IPS-NIHi7 (cell line): ENCODE measurements at regions not wholly inside any gene's neighbourhood (a gene's known extent, or its start where the extent isn't known, plus 50 kb on each side); places are given as distances from the start of the nearest gene placed in this dataset.

Experiments used
- DNase-seq: peaks from one replicate; pipeline ENCODE4 v3.0.0; 2012; ENCODE audit warnings: mixed read lengths; ENCODE audit errors: extremely low spot score

DNA sequence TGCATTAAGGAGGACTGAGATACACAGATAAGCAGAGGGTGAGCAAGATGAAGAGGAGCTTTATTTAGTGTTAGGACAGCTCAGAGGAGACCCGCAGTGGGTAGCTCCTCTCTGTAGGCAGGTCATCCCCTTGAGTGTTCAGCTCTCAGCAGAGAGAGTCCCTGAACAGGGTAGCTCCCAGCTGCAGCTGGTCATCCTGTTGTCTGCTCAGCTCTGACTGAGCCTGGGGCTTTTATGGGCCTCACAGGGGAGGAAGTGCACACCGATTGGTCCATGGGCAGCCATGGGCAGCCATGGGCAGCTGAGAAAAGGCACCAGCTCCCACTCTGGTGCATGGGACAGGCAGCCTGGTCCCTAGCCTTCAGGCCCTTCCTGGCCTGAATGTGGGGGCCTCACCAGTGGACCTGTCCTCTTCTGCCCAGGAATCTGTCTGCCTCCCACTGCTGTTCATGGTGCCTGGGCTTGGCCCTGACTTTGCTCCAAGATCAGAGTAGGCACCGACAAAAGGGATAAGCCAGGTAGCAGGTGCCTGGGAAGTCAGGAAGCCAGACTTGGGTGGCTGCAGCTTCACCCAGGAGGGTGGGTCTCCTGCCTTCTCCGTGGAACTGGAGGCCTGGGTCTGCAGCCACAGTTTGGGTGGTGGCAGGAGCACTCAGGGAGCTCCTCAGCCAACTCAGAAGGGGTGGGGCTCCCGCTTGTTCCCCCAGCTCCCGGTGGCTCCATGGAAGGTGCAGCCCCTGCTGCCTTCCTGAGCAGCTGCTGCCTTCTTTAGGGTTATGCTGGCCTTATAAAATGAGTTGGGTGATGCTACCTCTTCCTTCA, 54.7 kb downstream of the MYEOV start:
- no peak for DNase-seq

GRCh38 chr11:69350040-69350439, 56.1 kb downstream of the MYEOV start:
- DNase-seq = no peak

GRCh38 chr11:69350596-69350995, 56.6 kb downstream of the MYEOV start:
- no peak for DNase-seq

DNA sequence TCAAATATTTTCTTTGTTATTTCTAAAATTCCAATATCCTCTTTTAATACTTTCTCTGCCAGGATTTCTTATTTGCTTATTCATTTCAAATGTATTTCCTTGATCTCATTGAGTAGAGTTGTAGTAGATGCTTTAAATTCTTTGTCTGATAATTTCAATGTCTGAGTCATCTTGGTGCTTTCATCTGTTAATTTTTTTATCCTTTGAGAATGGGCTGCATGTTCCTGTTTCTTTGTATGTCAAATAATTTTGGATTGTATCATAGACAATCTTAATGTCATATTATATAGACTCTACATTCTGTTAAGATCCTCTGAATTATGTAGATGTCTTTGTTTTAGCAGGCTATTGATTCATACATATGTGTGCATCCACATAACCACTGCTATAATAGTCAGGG, 57.5 kb downstream of the MYEOV start:
- DNase-seq = no peak

GRCh38 chr11:69352166-69352565, 58.2 kb downstream of the MYEOV start:
- DNase-seq = no peak

GRCh38 chr11:69352715-69353319, 58.9 kb downstream of the MYEOV start:
- no peak for DNase-seq

DNA sequence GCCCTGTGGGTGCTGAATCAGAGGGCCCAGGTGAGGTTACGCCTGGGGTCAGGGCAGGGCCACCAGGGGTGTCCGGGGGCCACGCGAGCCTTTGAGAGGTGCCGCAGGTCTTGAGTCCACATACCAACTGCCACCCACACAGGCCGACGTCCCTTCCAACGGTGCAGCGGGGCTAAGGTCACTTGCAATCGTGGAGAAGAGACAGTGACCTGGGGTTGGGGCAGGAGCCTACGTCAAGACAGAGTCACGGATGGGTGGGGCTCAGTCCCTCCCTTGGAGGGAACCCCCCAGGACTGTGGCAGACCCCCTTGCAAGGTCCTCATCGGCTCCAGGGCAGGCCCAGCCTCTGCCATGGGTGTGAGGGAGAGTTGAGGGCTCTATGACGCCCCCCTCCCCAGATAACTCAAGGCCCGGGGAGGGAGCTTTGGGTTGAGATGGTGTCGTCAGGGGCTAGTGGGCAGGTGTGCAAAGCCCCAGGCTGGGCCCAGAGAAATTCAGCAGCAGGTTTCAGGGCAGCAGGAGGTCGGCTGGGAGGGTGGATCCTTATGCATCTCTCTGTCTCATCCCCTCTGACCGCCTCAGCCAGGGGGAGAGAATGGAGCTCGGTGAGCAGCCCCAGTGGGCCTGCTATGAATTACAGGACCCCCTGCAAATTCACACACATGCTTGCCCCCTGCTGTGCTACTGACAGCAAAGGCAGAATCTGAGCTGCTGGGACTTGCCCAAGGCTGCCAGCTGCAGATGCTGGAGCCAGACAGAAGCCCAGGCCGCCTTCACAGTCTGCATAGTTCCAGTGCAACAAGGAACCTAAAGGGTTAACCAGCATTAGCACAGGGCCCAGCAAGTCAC, 60.0 kb downstream of the MYEOV start:
- DNase-seq = no peak

GRCh38 chr11:69354545-69354897, 60.6 kb downstream of the MYEOV start:
- no peak for DNase-seq

DNA sequence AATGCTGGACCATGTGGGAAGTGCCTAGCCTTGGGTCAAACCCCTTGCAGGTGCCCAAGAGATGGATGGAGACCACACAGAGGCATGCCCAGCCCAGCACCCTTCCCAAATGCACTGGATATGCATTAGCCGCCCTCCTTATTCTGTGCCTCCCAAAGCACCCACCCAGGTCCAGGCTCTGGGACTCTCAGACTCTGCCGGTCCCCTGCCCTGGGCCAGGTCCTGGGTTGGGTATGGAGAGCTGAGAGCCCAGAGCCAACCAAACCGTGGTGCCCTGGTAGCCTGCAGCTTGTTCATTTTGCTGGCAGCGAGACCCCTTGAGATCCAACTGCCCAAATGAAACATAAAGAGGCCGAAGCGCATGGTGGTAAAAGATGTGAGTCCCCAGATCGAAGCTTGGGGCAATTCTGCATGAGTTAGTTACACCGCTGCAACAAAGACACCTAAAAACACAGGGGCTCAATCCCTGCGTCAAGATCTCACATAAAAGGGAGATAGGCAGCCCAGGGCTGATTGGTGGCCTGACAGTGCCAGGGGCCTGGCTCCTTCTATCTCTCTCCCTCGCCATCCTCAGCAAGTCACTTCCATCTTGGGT, 61.5 kb downstream of the MYEOV start:
- DNase-seq = no peak

DNA sequence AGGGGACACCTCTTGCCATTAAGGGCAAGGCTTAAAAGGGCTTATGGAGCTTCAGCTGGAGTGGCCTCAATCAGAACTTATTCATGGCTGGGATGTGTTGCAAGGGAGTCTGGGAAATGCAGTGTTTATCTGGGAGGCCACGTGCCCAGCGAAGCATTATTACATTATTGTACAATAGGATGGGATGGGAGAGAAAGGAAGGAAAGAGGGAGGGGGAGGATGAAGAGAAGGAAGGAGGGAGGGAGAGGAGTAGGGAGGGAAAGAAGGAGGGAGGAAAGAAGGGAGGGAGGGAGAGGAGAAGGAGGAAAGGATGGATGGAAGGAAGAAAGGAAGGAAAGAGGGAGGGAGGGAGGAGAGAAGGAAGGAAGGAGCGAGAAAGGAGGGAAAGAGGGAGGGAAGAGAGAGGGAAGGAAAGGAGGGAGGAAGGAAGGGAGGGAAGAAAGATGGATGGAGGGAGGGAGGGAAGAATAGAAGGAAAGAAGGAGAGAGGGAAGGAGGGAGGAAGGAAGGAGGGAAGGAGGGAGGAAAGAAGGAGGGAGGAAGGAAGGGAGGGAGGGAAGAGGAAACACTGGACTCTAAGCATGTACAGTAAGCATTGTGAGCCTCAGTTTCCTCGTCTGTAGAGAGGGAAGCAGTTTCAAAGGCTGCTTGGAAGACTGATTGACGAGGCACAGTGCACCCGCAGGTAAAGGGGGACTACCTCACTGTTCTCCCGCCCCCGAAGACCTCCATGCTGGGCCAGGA, 62.2 kb downstream of the MYEOV start:
- no peak for DNase-seq

DNA sequence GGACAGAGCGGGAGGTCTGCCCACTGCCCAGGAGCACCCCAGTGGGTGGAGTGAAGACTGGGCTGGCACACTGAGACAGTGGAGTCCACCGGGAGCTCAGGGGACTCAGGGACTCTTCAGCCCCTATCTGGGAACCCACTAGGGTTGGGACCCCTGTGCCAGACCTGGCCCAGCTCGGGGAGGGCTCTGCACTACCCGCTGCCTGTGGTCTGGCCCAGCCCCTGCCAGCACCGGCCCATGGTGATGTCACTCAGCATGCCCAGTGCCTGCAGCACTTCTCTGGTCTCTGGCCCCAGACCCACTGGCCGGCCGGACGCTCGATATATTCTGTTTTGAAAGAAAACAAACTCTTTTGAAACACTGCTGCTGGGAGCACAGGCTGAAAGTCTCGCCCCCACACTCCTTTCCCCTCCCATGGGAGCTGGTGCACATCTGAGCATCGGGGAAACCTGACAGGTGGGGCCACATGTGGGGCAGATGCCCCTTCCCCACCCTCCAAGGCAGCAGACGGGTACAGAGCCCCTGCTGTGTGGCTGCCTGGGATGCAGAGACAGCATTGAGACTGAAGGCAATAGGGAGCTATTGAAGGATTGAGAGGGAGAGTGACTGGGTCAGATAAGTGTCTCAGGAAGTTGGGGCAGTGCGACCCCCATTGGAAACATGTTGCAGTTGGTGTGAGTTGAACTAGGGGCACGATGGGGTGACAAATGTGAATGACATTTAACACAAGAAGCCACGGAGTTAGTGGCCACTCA, 62.9 kb downstream of the MYEOV start:
- no peak for DNase-seq

DNA sequence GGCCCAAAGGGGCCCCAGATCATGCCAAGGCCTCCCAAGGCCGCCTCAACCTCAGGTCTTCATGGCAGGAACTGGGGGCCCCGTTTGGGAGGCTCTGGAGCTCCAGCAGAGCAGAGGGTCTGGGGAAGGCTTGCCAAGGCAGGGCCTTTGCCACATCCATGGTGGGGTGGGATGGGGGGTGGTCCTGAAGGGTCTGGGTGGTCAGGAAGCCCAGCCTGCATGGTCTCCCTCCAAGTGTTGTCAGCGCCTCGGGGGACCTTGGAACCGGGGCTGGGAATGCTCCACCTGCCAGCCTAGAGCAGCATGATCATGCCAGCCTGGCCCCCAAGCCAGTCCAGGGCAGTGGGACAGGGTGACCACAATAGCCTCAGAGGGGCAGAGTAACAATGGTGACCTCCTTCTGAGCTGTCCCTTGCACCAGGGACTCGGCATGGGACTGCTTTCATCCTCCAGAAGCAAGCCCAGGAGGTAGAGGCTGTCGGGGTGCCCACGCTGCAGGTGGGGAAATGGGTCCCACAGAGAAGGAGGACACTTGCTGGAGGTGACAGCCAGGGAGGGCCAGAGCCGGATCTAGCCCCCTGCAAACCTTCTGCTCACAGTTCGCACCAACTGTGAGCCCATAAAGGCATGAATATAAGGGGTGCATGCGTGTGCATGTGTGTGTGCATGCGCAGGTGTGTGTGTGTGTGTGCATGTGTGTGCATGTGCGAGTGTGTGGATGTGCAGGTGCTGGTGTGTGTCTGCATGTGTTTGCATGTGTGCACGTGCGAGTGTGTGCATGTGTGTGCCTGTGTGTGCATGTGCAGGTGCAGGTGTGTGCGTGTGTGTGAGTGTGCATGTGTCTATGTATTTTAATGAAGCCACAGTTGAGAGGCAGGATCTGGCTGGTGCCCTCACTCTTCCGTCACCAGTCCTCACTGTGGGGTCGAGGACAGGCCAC, 63.8 kb downstream of the MYEOV start:
- DNase-seq = no peak

DNA sequence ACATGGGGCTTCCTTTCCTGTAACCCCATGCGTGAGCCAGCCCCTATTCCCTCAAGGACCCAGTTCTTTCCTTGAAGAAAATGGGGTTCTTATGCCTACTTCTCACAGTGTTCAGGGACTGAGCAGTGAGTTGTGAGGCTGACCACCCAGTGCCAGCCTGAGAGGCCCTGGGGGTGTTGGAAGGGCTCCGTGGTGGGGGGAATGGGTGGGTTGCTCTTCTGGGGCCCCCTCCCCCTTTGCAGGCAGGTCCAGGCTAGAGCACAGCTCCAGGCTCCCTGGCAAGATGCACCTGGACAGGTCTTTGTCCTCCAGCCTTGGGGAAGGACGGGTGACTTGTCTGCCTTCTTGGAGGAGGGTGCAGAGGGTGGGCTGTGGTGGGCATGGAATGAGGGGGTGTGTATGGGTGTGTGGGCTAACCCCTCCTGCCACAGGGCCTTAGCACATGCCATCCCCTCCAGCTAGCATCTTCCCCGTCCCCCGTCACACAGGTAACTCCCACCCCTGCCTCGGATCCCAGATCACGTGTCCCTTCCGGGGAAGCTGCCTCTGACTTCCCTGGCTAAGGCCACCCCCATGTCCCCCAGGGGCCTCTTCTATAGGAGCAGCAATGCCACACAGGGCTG, 64.6 kb downstream of the MYEOV start:
- no peak for DNase-seq

- no peak for DNase-seq
These were observed 66.0 kb downstream of the MYEOV start for GRCh38 chr11:69359735-69360480.

- no peak for DNase-seq
These were observed 66.7 kb downstream of the MYEOV start for GRCh38 chr11:69360606-69361005.

DNA sequence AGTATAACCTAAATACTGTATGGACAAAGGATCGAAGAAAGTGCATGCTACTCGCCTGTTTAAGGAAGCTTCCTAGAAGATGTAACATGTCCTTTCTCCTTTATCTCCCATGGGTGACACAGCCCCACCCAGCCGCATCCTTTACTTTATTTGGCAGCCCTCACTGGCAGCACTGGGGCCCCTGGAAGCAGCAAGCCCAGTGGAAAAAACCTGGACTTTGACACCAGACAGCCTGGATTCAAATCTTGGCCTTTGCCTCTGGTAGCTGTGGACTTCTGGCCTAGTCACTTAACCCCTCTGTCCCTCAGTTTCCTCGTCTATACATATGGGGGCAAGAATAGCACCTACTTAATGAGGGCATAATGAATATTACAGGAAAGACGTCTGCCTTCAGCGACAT, 67.1 kb downstream of the MYEOV start:
- DNase-seq = no peak

- DNase-seq = no peak
These were observed 67.5 kb downstream of the MYEOV start for GRCh38 chr11:69361466-69361865.

- DNase-seq = peak; percentile 17
These were observed 68.4 kb downstream of the MYEOV start for GRCh38 chr11:69362315-69362714.

DNA sequence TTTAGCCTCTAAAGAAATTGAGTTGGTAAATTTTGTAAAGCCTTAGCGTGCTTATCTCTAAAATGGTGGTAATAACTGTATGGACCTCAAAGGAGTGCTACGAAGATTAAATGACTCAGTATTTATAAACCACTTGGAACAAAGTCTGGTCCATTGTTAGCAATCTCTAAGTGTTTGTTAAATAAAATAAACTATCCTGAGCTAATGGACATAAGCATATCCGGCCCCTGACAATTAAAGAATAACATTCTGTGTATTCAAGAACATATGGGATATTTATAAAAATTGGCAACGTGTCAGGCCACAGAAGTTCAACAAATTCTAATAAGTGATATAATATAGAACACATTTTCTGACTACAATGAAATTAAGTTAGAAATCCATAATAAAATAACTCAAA, 71.0 kb downstream of the MYEOV start:
- no peak for DNase-seq
